Mucosa of descending colon (tissue), 3 donors: ENCODE measurements at regions not wholly inside any gene's neighbourhood (a gene's known extent, or its start where the extent isn't known, plus 50 kb on each side); places are given as distances from the start of the nearest gene placed in this dataset.

Experiments used
- ATAC-seq: fragments of 200-7000 bp; cut with Tn5 transposase; one replicate; pipeline ENCODE4 v1.9.1; 2020; ENCODE audit warnings: mild to moderate bottlenecking, moderate library complexity
- DNase-seq, 3 donors: peaks; one replicate each; pipeline ENCODE4 v3.0.0-alpha.2; 2020
- H3K36me3 ChIP-seq: fragments of 200-600 bp; one replicate; pipeline ENCODE4 v1.8.0; 2021; ENCODE audit warnings: low read depth, mild to moderate bottlenecking
- H3K4me1 ChIP-seq: fragments of 200-600 bp; one replicate; pipeline ENCODE4 v1.8.0; 2021; ENCODE audit warnings: low read depth, mild to moderate bottlenecking
- H3K4me3 ChIP-seq: fragments of 200-600 bp; one replicate; pipeline ENCODE4 v1.8.0; 2021; ENCODE audit warnings: mild to moderate bottlenecking
- H3K9me3 ChIP-seq: fragments of 200-600 bp; one replicate; pipeline ENCODE4 v1.8.0; 2021; ENCODE audit warnings: mild to moderate bottlenecking
- intact Hi-C, 2 donors: fragments of 100-400 bp; cut with DNase I in 1 of 2; cut with micrococcal nuclease in 1 of 2; formaldehyde crosslinking; loops; one replicate each; pipeline versions ENCODE4 v1.11.0 to v1.11.1; 2022; cut with DNase I, micrococcal nuclease
- TF ChIP-seq, protein P1 (sequence below): fragments of 200-600 bp; IDR thresholded peaks from one replicate; pipeline ENCODE4 v1.8.0; 2022; ENCODE audit warnings: antibody characterized with exemption, mild to moderate bottlenecking
- donor health status: DM: no; HTN: no; CAD: no; lungs with moderate emphysema.
- donor health status: DM: no; HTN: no; CAD: no.
- donor health status: DM: no; HTN: yes; CAD: no.

- Histone ChIP-seq H3K4me1 (peaks cover 3% of the 10 kb centered on the region), H3K4me3 (no peak overlapping the region), H3K36me3 (no peaks in the 10 kb centered on the region), H3K9me3 (no peaks in the 10 kb centered on the region)
- TF ChIP-seq, protein P1, sequence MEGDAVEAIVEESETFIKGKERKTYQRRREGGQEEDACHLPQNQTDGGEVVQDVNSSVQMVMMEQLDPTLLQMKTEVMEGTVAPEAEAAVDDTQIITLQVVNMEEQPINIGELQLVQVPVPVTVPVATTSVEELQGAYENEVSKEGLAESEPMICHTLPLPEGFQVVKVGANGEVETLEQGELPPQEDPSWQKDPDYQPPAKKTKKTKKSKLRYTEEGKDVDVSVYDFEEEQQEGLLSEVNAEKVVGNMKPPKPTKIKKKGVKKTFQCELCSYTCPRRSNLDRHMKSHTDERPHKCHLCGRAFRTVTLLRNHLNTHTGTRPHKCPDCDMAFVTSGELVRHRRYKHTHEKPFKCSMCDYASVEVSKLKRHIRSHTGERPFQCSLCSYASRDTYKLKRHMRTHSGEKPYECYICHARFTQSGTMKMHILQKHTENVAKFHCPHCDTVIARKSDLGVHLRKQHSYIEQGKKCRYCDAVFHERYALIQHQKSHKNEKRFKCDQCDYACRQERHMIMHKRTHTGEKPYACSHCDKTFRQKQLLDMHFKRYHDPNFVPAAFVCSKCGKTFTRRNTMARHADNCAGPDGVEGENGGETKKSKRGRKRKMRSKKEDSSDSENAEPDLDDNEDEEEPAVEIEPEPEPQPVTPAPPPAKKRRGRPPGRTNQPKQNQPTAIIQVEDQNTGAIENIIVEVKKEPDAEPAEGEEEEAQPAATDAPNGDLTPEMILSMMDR = no peak
- intact Hi-C loops = no loop called here
- DNase-seq (peak in 2 of 3 donors; percentile 12 to 30), ATAC-seq (peak; percentile 75)
Measured at GRCh38 chr6:153790048-153790447, 249.0 kb upstream of the OPRM1 start.

DNA sequence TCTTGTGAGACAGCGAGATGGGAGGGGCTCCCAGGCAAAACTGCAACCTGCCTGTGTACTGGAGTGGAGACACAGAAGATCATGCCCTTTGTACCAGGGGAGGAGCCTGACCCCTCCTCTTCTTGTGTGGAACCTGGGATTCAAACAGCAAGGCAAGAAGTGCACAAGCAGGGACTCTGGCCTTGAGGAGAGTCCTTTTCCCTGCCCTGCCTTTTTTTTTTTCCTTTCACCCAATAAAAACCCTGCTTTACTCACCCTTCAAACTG is 251.8 kb upstream of the OPRM1 start:
- Histone ChIP-seq H3K36me3 (no peaks in the 10 kb centered on the region), H3K4me3 (no peak overlapping the region), H3K4me1 (peaks cover 3% of the 10 kb centered on the region), H3K9me3 (no peaks in the 10 kb centered on the region)
- intact Hi-C loops = no loop called here
- TF ChIP-seq, protein P1 = no peak
- ATAC-seq (peak; percentile 95), DNase-seq (peak; percentile 66 to 79 (median 76))

DNA sequence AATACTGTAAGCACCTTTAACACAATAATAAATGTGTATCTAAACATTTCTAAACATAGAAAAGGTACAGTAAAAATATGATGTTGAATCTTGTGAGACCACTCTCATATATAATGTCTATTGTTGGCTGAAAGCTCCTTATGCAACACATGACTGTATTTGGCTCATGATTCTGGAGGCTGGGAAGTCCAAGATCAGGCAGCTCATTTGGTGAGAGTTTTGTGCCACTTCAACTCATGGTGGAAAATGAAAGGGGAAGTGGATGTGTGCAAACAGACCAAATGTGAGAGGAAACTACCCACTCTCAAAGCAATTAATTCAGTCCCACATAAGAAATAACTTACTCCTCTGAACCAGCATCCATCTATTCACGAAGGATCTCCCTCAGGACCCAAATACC is 257.7 kb upstream of the OPRM1 start:
- Histone ChIP-seq H3K9me3 (no peaks in the 10 kb centered on the region), H3K4me1 (no peaks in the 10 kb centered on the region), H3K4me3 (no peak overlapping the region), H3K36me3 (no peaks in the 10 kb centered on the region)
- ATAC-seq (no peak), DNase-seq (no peak)
- TF ChIP-seq, protein P1 = no peak
- intact Hi-C loops = no loop called here

- H3K4me3 ChIP-seq = no peak overlapping the region
- intact Hi-C loops = no loop called here
- no peak for ATAC-seq
Measured at GRCh38 chr6:153780011-153780410, 259.0 kb upstream of the OPRM1 start.

DNA sequence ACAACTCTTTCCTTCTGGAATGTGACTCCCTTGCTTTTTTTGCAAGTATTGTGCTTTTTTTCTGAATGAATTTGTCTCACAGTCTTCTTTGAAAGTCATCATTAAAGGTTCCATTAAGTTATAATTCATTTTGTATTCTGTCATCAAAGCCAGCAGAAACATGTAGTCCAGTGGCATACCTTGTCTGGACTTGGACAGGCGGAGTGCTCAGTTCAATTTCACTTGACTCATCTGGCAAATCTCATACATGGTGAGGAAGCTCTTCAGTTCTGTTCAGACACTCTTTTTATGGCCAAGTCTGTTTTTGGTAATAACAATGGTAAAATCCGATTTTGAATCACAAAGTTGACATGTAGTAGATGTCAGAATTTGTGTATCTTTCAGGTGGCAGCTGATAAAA is 260.8 kb upstream of the OPRM1 start:
- no peaks in the 10 kb centered on the region for H3K4me1 ChIP-seq
- TF ChIP-seq, protein P1 = no peak
- no peaks in the 10 kb centered on the region for H3K9me3 ChIP-seq
- no peaks in the 10 kb centered on the region for H3K36me3 ChIP-seq
- DNase-seq (no peak), ATAC-seq (no peak)
- no peak overlapping the region for H3K4me3 ChIP-seq
- intact Hi-C loops = no loop called here

More at GRCh38 chr6:153780011-153780410, 259.0 kb upstream of the OPRM1 start:
- Histone ChIP-seq H3K9me3 (no peaks in the 10 kb centered on the region), H3K36me3 (no peaks in the 10 kb centered on the region), H3K4me1 (no peaks in the 10 kb centered on the region)
- TF ChIP-seq, protein P1 = no peak
- no peak for DNase-seq

- ATAC-seq = no peak
- Histone ChIP-seq H3K4me1 (no peaks in the 10 kb centered on the region), H3K4me3 (no peak overlapping the region), H3K9me3 (no peaks in the 10 kb centered on the region), H3K36me3 (no peaks in the 10 kb centered on the region)
- DNase-seq = no peak
- intact Hi-C loops = no loop called here
- TF ChIP-seq, protein P1 = no peak
Measured at GRCh38 chr6:153771577-153771976, 267.5 kb upstream of the OPRM1 start.
